Testis (tissue), 2 donors: ENCODE measurements at regions not wholly inside any gene's neighbourhood (a gene's known extent, or its start where the extent isn't known, plus 50 kb on each side); places are given as distances from the start of the nearest gene placed in this dataset.

ENCODE experiments used
- DNase-seq: peaks from one replicate; pipeline ENCODE4 v3.0.0-alpha.2; 2019
- H3K27ac ChIP-seq, 2 donors: fragments of 200-600 bp; sonication (generic); one replicate each; pipeline ENCODE4 v1.5.1; 2019
- H3K27me3 ChIP-seq: fragments of 200-600 bp; sonication (generic); one replicate; pipeline ENCODE4 v1.5.1; 2019
- H3K36me3 ChIP-seq: fragments of 200-600 bp; sonication (generic); one replicate; pipeline ENCODE4 v1.5.1; 2017; ENCODE audit warnings: low read depth; ENCODE audit errors: missing control alignments
- H3K4me1 ChIP-seq: fragments of 200-600 bp; sonication (generic); one replicate; pipeline ENCODE4 v1.5.1; 2019
- H3K4me3 ChIP-seq, 2 donors: fragments of 200-600 bp; sonication (generic); one replicate each; pipeline ENCODE4 v1.5.1; 2017 to 2019
- H3K9me3 ChIP-seq: fragments of 200-600 bp; sonication (generic); one replicate; pipeline ENCODE4 v1.5.1; 2017
- POLR2A ChIP-seq: fragments of 450-650 bp; IDR thresholded peaks from one replicate; pipeline ENCODE4 v1.6.1; 2017; ENCODE audit warnings: antibody characterized with exemption, mild to moderate bottlenecking, moderate library complexity
- WGBS, 2 donors: methylation state at CpG; one replicate each; pipeline ENCODE4 v1.1.5; 2018; 5-methylcytosine and 5-hydroxymethylcytosine counted together
- intact Hi-C: fragments of 100-400 bp; cut with DNase I; formaldehyde crosslinking; loops from one replicate; pipeline ENCODE4 v1.15.1; 2023; ENCODE audit warnings: low total_unique reads
- TF ChIP-seq, protein P1 (sequence below), 3 experiments: fragments of 450-650 bp in 2 of 3; fragments of 200-600 bp in 1 of 3; sonication (generic) in 1 of 3; IDR thresholded peaks; one replicate each; pipeline ENCODE4 v1.5.1; 2016 to 2019; ENCODE audit warnings: antibody characterized with exemption in 3 of 3, mild to moderate bottlenecking in 2 of 3, moderate library complexity in 1 of 3

- 91 to 93% methylated on average over 6 of the region's 6 CpGs for WGBS, 2 donors
- no peaks in the 10 kb centered on the region for H3K27me3 ChIP-seq
- H3K4me3 ChIP-seq = no peak overlapping the region
- TF ChIP-seq, protein P1, sequence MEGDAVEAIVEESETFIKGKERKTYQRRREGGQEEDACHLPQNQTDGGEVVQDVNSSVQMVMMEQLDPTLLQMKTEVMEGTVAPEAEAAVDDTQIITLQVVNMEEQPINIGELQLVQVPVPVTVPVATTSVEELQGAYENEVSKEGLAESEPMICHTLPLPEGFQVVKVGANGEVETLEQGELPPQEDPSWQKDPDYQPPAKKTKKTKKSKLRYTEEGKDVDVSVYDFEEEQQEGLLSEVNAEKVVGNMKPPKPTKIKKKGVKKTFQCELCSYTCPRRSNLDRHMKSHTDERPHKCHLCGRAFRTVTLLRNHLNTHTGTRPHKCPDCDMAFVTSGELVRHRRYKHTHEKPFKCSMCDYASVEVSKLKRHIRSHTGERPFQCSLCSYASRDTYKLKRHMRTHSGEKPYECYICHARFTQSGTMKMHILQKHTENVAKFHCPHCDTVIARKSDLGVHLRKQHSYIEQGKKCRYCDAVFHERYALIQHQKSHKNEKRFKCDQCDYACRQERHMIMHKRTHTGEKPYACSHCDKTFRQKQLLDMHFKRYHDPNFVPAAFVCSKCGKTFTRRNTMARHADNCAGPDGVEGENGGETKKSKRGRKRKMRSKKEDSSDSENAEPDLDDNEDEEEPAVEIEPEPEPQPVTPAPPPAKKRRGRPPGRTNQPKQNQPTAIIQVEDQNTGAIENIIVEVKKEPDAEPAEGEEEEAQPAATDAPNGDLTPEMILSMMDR (IDR thresholded peaks at IDR 0.05) = no peak
- no peak for TF ChIP-seq POLR2A
- intact Hi-C loops = no loop called here
- DNase-seq = no peak
- no peak overlapping the region for H3K27ac ChIP-seq
- no peaks in the 10 kb centered on the region for H3K36me3 ChIP-seq
- no peaks in the 10 kb centered on the region for H3K4me1 ChIP-seq
- H3K9me3 ChIP-seq = no peaks in the 10 kb centered on the region
These were observed 343.1 kb downstream of the FLRT2 start for GRCh38 chr14:85873006-85873405.

DNA sequence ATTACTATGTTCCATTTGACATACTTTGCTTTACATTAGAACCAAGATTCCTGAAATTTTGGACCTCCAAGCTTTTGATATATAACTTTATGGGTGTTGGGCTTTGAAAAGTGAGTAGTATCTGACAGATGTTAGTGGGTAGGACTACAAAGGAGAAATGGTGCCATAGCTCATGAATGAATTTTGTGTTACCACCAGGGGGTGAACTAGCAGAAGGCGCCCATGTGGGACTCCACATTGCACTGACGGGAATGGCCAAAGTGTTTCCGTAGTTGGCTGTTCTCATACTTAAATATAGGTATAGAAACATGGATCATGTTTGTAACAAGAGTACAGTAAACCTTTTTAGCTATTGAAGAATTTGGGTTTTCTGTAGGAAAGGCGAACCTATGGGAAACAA is 337.5 kb downstream of the FLRT2 start:
- Histone ChIP-seq H3K27me3 (no peaks in the 10 kb centered on the region), H3K9me3 (no peaks in the 10 kb centered on the region), H3K27ac (no peak overlapping the region), H3K4me1 (no peaks in the 10 kb centered on the region), H3K36me3 (no peaks in the 10 kb centered on the region), H3K4me3 (no peak overlapping the region)
- intact Hi-C loops = no loop called here
- WGBS, 2 donors = 64 to 74% methylated on average over 4 of the region's 4 CpGs
- TF ChIP-seq POLR2A = no peak
- TF ChIP-seq, protein P1 (IDR thresholded peaks at IDR 0.05) = no peak
- no peak for DNase-seq

- WGBS, 2 donors = 74 to 92% methylated on average over 3 of the region's 3 CpGs
- TF ChIP-seq, protein P1 (IDR thresholded peaks at IDR 0.05) = no peak
- TF ChIP-seq POLR2A = no peak
These were observed 335.8 kb downstream of the FLRT2 start for GRCh38 chr14:85865701-85866100.

DNA sequence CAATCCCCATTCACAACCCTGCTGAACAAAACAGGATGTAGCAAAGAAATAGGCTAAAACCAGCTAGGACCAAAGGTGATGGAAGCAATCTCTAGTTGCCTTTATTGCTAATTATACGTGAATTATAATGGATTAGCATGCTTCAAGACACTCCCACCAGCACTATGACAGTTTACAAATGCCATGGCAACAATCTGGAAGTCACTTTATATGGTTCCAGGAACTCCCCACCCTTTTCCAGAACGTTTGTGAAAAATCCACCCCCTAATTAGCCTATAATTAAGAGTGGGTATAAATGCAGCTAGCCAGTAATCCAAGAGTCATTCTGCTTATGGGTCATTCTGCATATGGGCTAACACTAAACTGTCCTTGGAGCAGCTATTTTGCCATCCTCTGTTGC is 328.7 kb downstream of the FLRT2 start:
- WGBS, 2 donors = 58 to 70% methylated on average over 2 of the region's 2 CpGs
- no peaks in the 10 kb centered on the region for H3K27me3 ChIP-seq
- H3K27ac ChIP-seq = no peak overlapping the region
- no peak for DNase-seq
- no peak overlapping the region for H3K4me3 ChIP-seq
- H3K36me3 ChIP-seq = no peaks in the 10 kb centered on the region
- no peaks in the 10 kb centered on the region for H3K9me3 ChIP-seq
- intact Hi-C loops = no loop called here
- no peak for TF ChIP-seq POLR2A
- TF ChIP-seq, protein P1 (IDR thresholded peaks at IDR 0.05) = no peak
- H3K4me1 ChIP-seq = no peaks in the 10 kb centered on the region

More at GRCh38 chr14:85865701-85866100, 335.8 kb downstream of the FLRT2 start:
- DNase-seq = no peak
- Histone ChIP-seq H3K9me3 (no peaks in the 10 kb centered on the region), H3K4me1 (no peaks in the 10 kb centered on the region), H3K36me3 (no peaks in the 10 kb centered on the region), H3K27ac (no peak overlapping the region), H3K4me3 (no peak overlapping the region), H3K27me3 (no peaks in the 10 kb centered on the region)
- intact Hi-C loops = no loop called here

DNA sequence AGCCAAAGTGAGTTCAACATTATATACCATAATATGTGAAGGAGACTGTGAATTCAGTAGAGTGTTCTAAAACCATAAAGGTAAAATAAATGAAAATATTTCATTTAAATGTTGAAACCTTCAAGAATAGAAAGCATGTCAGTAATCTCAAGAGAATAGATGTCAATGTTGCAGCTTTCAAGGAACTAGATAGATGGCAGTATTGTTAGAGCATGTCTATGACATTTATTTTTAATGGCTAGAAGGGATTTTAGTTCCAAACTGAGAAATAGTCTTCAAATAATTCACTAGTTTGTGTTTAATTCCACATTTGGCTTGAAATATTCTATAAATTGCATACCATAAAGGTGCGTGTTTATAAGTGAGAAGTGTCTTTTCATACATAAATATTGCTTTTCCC is 326.5 kb downstream of the FLRT2 start:
- Histone ChIP-seq H3K9me3 (no peaks in the 10 kb centered on the region), H3K4me1 (no peaks in the 10 kb centered on the region), H3K27me3 (no peaks in the 10 kb centered on the region), H3K4me3 (no peak overlapping the region), H3K36me3 (no peaks in the 10 kb centered on the region), H3K27ac (no peak overlapping the region)
- intact Hi-C loops = no loop called here
- DNase-seq = no peak
- 90 to 91% methylated on average over 1 of the region's 1 CpG for WGBS, 2 donors
- no peak for TF ChIP-seq POLR2A
- TF ChIP-seq, protein P1 (IDR thresholded peaks at IDR 0.05) = peak in 1 of 3 experiments; percentile 14
